ENCODE measurements at regions not wholly inside any gene's neighbourhood (a gene's known extent, or its start where the extent isn't known, plus 50 kb on each side); places are given as distances from the start of the nearest gene placed in this dataset.

DNA sequence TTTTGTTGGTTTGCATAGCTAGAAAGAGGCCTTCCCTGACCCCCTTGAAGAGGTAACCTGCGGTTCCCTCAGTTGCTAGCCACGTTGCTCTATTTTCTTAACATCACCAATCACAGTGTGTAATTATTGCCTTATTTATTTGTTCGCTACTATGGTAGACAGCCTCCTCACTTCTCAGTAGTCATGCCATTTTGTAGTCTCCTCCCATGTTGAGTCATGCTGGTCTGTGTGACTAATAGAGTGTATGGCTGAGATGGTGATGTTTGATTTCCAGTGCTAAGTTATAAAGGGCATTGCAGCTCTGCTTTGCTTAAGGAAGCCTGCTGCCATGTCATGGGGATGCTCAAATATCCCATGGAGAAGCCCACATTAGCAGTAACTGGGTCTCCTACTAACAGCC is 236.6 kb upstream of the CHD6 start:
- WGBS, 2 experiments (ENCODE audit: extremely low coverage in 1 of 2, insufficient coverage in 1 of 2, insufficient read length in 1 of 2, insufficient replicate concordance in 2 of 2, low coverage in 1 of 2, low lambda C conversion rate in 2 of 2, missing lambda C conversion rate in 1 of 2) = 93% methylated on average over 3 of the region's 3 CpGs; no CpG with 5 or more reads in 1 of the 2 experiments
- FAIRE-seq = no peak
- ChIA-PET POLR2A (ENCODE audit: partially characterized antibody) (no interaction called here), CTCF (ENCODE audit: partially characterized antibody) (interaction anchor here (1.3 to 4.1 kb wide), 3 partner anchors 108 to 132 kb away, joined by 3 to 21 read pairs (median 5); no protein-coding TSS in a partner anchor)
- no peak overlapping the region for H3K18ac ChIP-seq (ENCODE audit: extremely low read depth, low read length)
- no peak overlapping the region for H2BK120ac ChIP-seq (replicated peaks; ENCODE audit: low read depth, low read length)
- no peaks in the 10 kb centered on the region for H3K23me2 ChIP-seq (ENCODE audit: low read depth, low read length)
- H3K9me3 ChIP-seq (ENCODE audit: insufficient read depth in 2 of 2, low read depth in 1 of 2, low read length in 1 of 2) = peaks cover 0 to 9% of the 10 kb centered on the region in 2 experiments; a peak in 2 of 4 replicates
- H4K8ac ChIP-seq (ENCODE audit: extremely low read depth, insufficient read depth, low read length) = no peak overlapping the region
- H3K4me3 ChIP-seq (ENCODE audit: extremely low read depth in 1 of 4, insufficient read depth in 2 of 4, low read depth in 3 of 4, low read length in 4 of 4) = no peak overlapping the region
- no peak overlapping the region for H3K4me2 ChIP-seq (ENCODE audit: insufficient read depth in 1 of 2, low read depth in 2 of 2, low read length in 2 of 2)
- H3K4ac ChIP-seq (replicated peaks; ENCODE audit: insufficient read length, low read depth, low read length) = no peak overlapping the region
- H3K27me3 ChIP-seq (replicated peaks in 1 of 4; ENCODE audit: control insufficient read depth in 3 of 4, extremely low read depth in 1 of 4, insufficient read depth in 3 of 4, low read length in 3 of 4) = no peaks in the 10 kb centered on the region
- TF ChIP-seq TAF1 (IDR thresholded peaks at IDR 0.05; ENCODE audit: low read depth, low read length) (no peak), POLR2A (IDR thresholded peaks at IDR 0.05; ENCODE audit: control extremely low read depth in 1 of 2, low read depth in 2 of 2, low read length in 2 of 2) (no peak)
- TF ChIP-seq, protein P1, sequence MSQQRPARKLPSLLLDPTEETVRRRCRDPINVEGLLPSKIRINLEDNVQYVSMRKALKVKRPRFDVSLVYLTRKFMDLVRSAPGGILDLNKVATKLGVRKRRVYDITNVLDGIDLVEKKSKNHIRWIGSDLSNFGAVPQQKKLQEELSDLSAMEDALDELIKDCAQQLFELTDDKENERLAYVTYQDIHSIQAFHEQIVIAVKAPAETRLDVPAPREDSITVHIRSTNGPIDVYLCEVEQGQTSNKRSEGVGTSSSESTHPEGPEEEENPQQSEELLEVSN (IDR thresholded peaks at IDR 0.05) = no peak
- no peak overlapping the region for H3K56ac ChIP-seq (replicated peaks; ENCODE audit: insufficient read length, low read depth, low read length)
- H3K79me1 ChIP-seq (ENCODE audit: low read depth, low read length) = no peaks in the 10 kb centered on the region
- no peak overlapping the region for H2BK5ac ChIP-seq (ENCODE audit: low read depth, low read length)
- H2BK12ac ChIP-seq (ENCODE audit: low read depth, low read length) = no peak overlapping the region
- no peaks in the 10 kb centered on the region for H3K36me3 ChIP-seq (ENCODE audit: control insufficient read depth in 2 of 4, insufficient read depth in 4 of 4, low read length in 3 of 4)
- H3K9ac ChIP-seq (replicated peaks in 1 of 4; ENCODE audit: extremely low read depth in 1 of 4, low read depth in 3 of 4, low read length in 3 of 4) = no peak overlapping the region
- H2BK15ac ChIP-seq (ENCODE audit: low read length) = no peak overlapping the region
- no peak overlapping the region for H3K14ac ChIP-seq (ENCODE audit: insufficient read length)
- no peak overlapping the region for H3K23ac ChIP-seq (ENCODE audit: insufficient read length)
- H4K5ac ChIP-seq (ENCODE audit: insufficient read length, low read depth, low read length) = no peak overlapping the region
- no peak overlapping the region for H2AK5ac ChIP-seq (ENCODE audit: low read depth, low read length)
- H2BK20ac ChIP-seq (ENCODE audit: low read length) = no peak overlapping the region
- H3K4me1 ChIP-seq (replicated peaks in 1 of 4; ENCODE audit: control insufficient read depth in 3 of 4, insufficient read depth in 4 of 4, low read length in 3 of 4) = peaks cover 0 to 3% (median 2%) of the 10 kb centered on the region in 4 experiments; a peak in 3 of 7 replicates
- no peak overlapping the region for H3K27ac ChIP-seq (ENCODE audit: low read depth, low read length)
- no peak for DNase-seq (ENCODE audit: low read depth in 1 of 2, low spot score in 2 of 2)
- H4K20me1 ChIP-seq (replicated peaks in 1 of 2; ENCODE audit: control insufficient read depth in 1 of 2, insufficient read depth in 2 of 2, low read length in 2 of 2) = no peaks in the 10 kb centered on the region
- no peak overlapping the region; the same call in none of the 2 replicates for H2AFZ ChIP-seq (ENCODE audit: low read length)
- H4K91ac ChIP-seq (replicated peaks; ENCODE audit: insufficient read length, low read length) = no peak overlapping the region
- H3K79me2 ChIP-seq (ENCODE audit: control insufficient read depth in 1 of 2, insufficient read depth in 2 of 2, low read length in 2 of 2) = no peaks in the 10 kb centered on the region

All from H1 (cell line).